HG03354 (cell line): ENCODE measurements at regions not wholly inside any gene's neighbourhood (a gene's known extent, or its start where the extent isn't known, plus 50 kb on each side); places are given as distances from the start of the nearest gene placed in this dataset.
"Not testable (repeated sequence)": the region's sequence is repeated elsewhere in the genome, so short reads cannot be mapped to it uniquely, and the experiment has no call there.

Source experiments
- ATAC-seq: cut with Tn5 transposase; IDR thresholded peaks from one replicate; pipeline ENCODE4 v1.9.1; 2021; ENCODE audit warnings: mild to moderate bottlenecking; ENCODE audit not compliant: unreplicated experiment, poor library complexity, severe bottlenecking

- ATAC-seq, result no peak
Observed at GRCh38 chr14:100416081-100416680, 93.0 kb downstream of the SLC25A47 start.

GRCh38 chr14:100416921-100417860, 94.1 kb downstream of the SLC25A47 start:
- no peak for ATAC-seq

- ATAC-seq, result no peak
Observed at GRCh38 chr14:100419856-100420255, 96.7 kb downstream of the SLC25A47 start.

GRCh38 chr14:100421756-100422470, 98.8 kb downstream of the SLC25A47 start:
- no peak for ATAC-seq

GRCh38 chr14:100422556-100423316, 99.6 kb downstream of the SLC25A47 start:
- no peak for ATAC-seq

GRCh38 chr14:100423317-100424010, 100.3 kb downstream of the SLC25A47 start:
- no peak for ATAC-seq

- no peak for ATAC-seq
Observed at GRCh38 chr14:100424504-100425428, 101.6 kb downstream of the SLC25A47 start.

- no peak for ATAC-seq
Observed at GRCh38 chr14:100425429-100425827, 102.3 kb downstream of the SLC25A47 start.

- ATAC-seq, result no peak
Observed at GRCh38 chr14:100426314-100426713, 103.2 kb downstream of the SLC25A47 start.

- ATAC-seq, result no peak
Observed at GRCh38 chr14:100427166-100427565, 104.0 kb downstream of the SLC25A47 start.

- no peak for ATAC-seq
Observed at GRCh38 chr14:100428727-100429126, 105.6 kb downstream of the SLC25A47 start.

GRCh38 chr14:100429537-100429936, 106.4 kb downstream of the SLC25A47 start:
- no peak for ATAC-seq

- no peak for ATAC-seq
Observed at GRCh38 chr14:100430571-100430970, 107.4 kb downstream of the SLC25A47 start.

GRCh38 chr14:100431461-100431860, 108.3 kb downstream of the SLC25A47 start:
- not testable (repeated sequence) for ATAC-seq

- no peak for ATAC-seq
Observed at GRCh38 chr14:100432652-100433427, 109.7 kb downstream of the SLC25A47 start.

- no peak for ATAC-seq
Observed at GRCh38 chr14:100433428-100433814, 110.3 kb downstream of the SLC25A47 start.

GRCh38 chr14:100434033-100434601, 111.0 kb downstream of the SLC25A47 start:
- ATAC-seq, result no peak
